ENCODE measurements at regions not wholly inside any gene's neighbourhood (a gene's known extent, or its start where the extent isn't known, plus 50 kb on each side); places are given as distances from the start of the nearest gene placed in this dataset.

GRCh38 chr12:131591714-131592709 lies 118.9 kb upstream of the SFSWAP start (continued):
- TF ChIP-seq REST (IDR thresholded peaks at IDR 0.05; ENCODE audit: borderline replicate concordance) (peak; percentile 53), REST (CRISPR knock-in tag; IDR thresholded peaks at IDR 0.05; ENCODE audit: low read depth) (no peak), XRCC5 (IDR thresholded peaks at IDR 0.05; ENCODE audit: low read depth, low read length) (no peak), ZFP1 (CRISPR knock-in tag; IDR thresholded peaks at IDR 0.05) (no peak), POLR2H (tag; IDR thresholded peaks at IDR 0.05; ENCODE audit: low read depth) (peak; percentile 75), ZNF124 (CRISPR knock-in tag; IDR thresholded peaks at IDR 0.05) (no peak), NBN (IDR thresholded peaks at IDR 0.05; ENCODE audit: low read depth) (no peak), EHMT2 (IDR thresholded peaks at IDR 0.05) (no peak), ZSCAN32 (CRISPR knock-in tag; IDR thresholded peaks at IDR 0.05) (no peak), BRD9 (IDR thresholded peaks at IDR 0.05; ENCODE audit: low read depth, partially characterized antibody) (no peak), ZNF146 (CRISPR knock-in tag; IDR thresholded peaks at IDR 0.05; ENCODE audit: unreplicated experiment) (no peak), NR2C2 (CRISPR knock-in tag; IDR thresholded peaks at IDR 0.05) (no peak), NR2C2 (tag; IDR thresholded peaks at IDR 0.05) (peak; percentile 50; the same call in 1 of the 2 replicates), POLR2G (IDR thresholded peaks at IDR 0.05; ENCODE audit: low read depth, low read length) (peak; percentile 72), ELF2 (CRISPR knock-in tag; IDR thresholded peaks at IDR 0.05) (no peak), NR4A1 (CRISPR knock-in tag; IDR thresholded peaks at IDR 0.05) (no peak), NR4A1 (tag; IDR thresholded peaks at IDR 0.05) (no peak), CTCF (IDR thresholded peaks at IDR 0.05 in 2 of 3, conservative IDR thresholded peaks at IDR 0.05 in 1 of 3; ENCODE audit: insufficient read depth in 2 of 3, low read depth in 1 of 3, low read length in 3 of 3) (no peak), PCBP2 (IDR thresholded peaks at IDR 0.05; ENCODE audit: low read depth, low read length, poor library complexity, severe bottlenecking) (no peak)
